HG03354 (cell line): ENCODE measurements at regions not wholly inside any gene's neighbourhood (a gene's known extent, or its start where the extent isn't known, plus 50 kb on each side); places are given as distances from the start of the nearest gene placed in this dataset.

ENCODE experiments used
- ATAC-seq: cut with Tn5 transposase; IDR thresholded peaks from one replicate; pipeline ENCODE4 v1.9.1; 2021; ENCODE audit warnings: mild to moderate bottlenecking; ENCODE audit not compliant: unreplicated experiment, poor library complexity, severe bottlenecking

- ATAC-seq = no peak
These were observed 127.0 kb upstream of the LRFN2 start for GRCh38 chr6:40714143-40714542.

- ATAC-seq = no peak
These were observed 126.0 kb upstream of the LRFN2 start for GRCh38 chr6:40713002-40713719.

- no peak for ATAC-seq
These were observed 123.6 kb upstream of the LRFN2 start for GRCh38 chr6:40710626-40711330.

- ATAC-seq = no peak
These were observed 120.9 kb upstream of the LRFN2 start for GRCh38 chr6:40708049-40708448.

GRCh38 chr6:40706178-40706577 lies 119.0 kb upstream of the LRFN2 start:
- ATAC-seq = no peak

GRCh38 chr6:40705354-40705753 lies 118.2 kb upstream of the LRFN2 start:
- no peak for ATAC-seq

- ATAC-seq = no peak
These were observed 114.3 kb upstream of the LRFN2 start for GRCh38 chr6:40701352-40702007.

GRCh38 chr6:40700006-40700580 lies 112.9 kb upstream of the LRFN2 start:
- no peak for ATAC-seq

GRCh38 chr6:40695750-40696415 lies 108.7 kb upstream of the LRFN2 start:
- ATAC-seq = no peak

- no peak for ATAC-seq
These were observed 108.0 kb upstream of the LRFN2 start for GRCh38 chr6:40695114-40695513.

GRCh38 chr6:40693768-40694167 lies 106.6 kb upstream of the LRFN2 start:
- ATAC-seq = no peak

GRCh38 chr6:40692337-40692736 lies 105.2 kb upstream of the LRFN2 start:
- ATAC-seq = no peak

GRCh38 chr6:40689185-40689584 lies 102.0 kb upstream of the LRFN2 start:
- ATAC-seq = no peak

GRCh38 chr6:40688214-40688761 lies 101.1 kb upstream of the LRFN2 start:
- no peak for ATAC-seq

GRCh38 chr6:40685862-40686261 lies 98.7 kb upstream of the LRFN2 start:
- no peak for ATAC-seq

GRCh38 chr6:40681622-40682021 lies 94.5 kb upstream of the LRFN2 start:
- ATAC-seq = no peak

- no peak for ATAC-seq
These were observed 91.8 kb upstream of the LRFN2 start for GRCh38 chr6:40678941-40679340.

GRCh38 chr6:40674170-40674569 lies 87.0 kb upstream of the LRFN2 start:
- no peak for ATAC-seq

GRCh38 chr6:40672087-40672486 lies 84.9 kb upstream of the LRFN2 start:
- no peak for ATAC-seq

GRCh38 chr6:40671694-40672050 lies 84.5 kb upstream of the LRFN2 start:
- ATAC-seq = no peak
